ENCODE measurements at regions not wholly inside any gene's neighbourhood (a gene's known extent, or its start where the extent isn't known, plus 50 kb on each side); places are given as distances from the start of the nearest gene placed in this dataset.

GRCh38 chr7:155893664-155894063 is 81.4 kb upstream of the SHH start:
- Histone ChIP-seq H3K27ac (ENCODE audit: low read depth in 1 of 2, low read length in 2 of 2) (no peak overlapping the region), H3K4me1 (ENCODE audit: control insufficient read depth in 4 of 4, insufficient read depth in 4 of 4, low read length in 3 of 4) (peaks cover 0 to 5% (median 2%) of the 10 kb centered on the region in 4 donors), H3K9me3 (ENCODE audit: control insufficient read depth in 4 of 4, low read length in 3 of 4) (no peaks in the 10 kb centered on the region), H3K36me3 (ENCODE audit: control insufficient read depth in 4 of 4, insufficient read depth in 3 of 4, low read depth in 1 of 4, low read length in 3 of 4) (no peaks in the 10 kb centered on the region), H3K27me3 (ENCODE audit: control insufficient read depth in 4 of 4, insufficient read depth in 4 of 4, low read length in 3 of 4) (no peaks in the 10 kb centered on the region), H3K9ac (ENCODE audit: low read depth in 1 of 2, low read length in 2 of 2) (no peak overlapping the region), H3K4me3 (ENCODE audit: low read depth in 1 of 3, low read length in 3 of 3) (no peak overlapping the region)
- TF ChIP-seq ATF3 (IDR thresholded peaks at IDR 0.05) (no peak), MAX (IDR thresholded peaks at IDR 0.05) (no peak), FOXA2 (IDR thresholded peaks at IDR 0.05) (no peak), ZBTB33 (IDR thresholded peaks at IDR 0.05) (no peak), SP1 (IDR thresholded peaks at IDR 0.05) (no peak), GABPA (IDR thresholded peaks at IDR 0.05 in 1 of 2, conservative IDR thresholded peaks at IDR 0.05 in 1 of 2) (no peak), TAF1 (conservative IDR thresholded peaks at IDR 0.05) (no peak), JUND (IDR thresholded peaks at IDR 0.05) (no peak), REST (IDR thresholded peaks at IDR 0.05) (no peak), HNF4G (IDR thresholded peaks at IDR 0.05) (no peak), CTCF (IDR thresholded peaks at IDR 0.05; ENCODE audit: low read depth, low read length, missing input control) (no peak), EGR1 (IDR thresholded peaks at IDR 0.05; ENCODE audit: low read depth in 2 of 2) (no peak), YY1 (IDR thresholded peaks at IDR 0.05) (no peak), FOXA1 (IDR thresholded peaks at IDR 0.05) (no peak), RXRA (IDR thresholded peaks at IDR 0.05) (no peak)
- 90% methylated on average over 6 of the region's 6 CpGs for WGBS
- no peak for DNase-seq (ENCODE audit: low spot score)

GRCh38 chr7:155893176-155893575 is 80.9 kb upstream of the SHH start:
- Histone ChIP-seq H3K4me1 (ENCODE audit: control insufficient read depth in 4 of 4, insufficient read depth in 4 of 4, low read length in 3 of 4) (peaks cover 0 to 5% (median 2%) of the 10 kb centered on the region in 4 donors), H3K4me3 (ENCODE audit: low read depth in 1 of 3, low read length in 3 of 3) (no peak overlapping the region), H3K9ac (ENCODE audit: low read depth in 1 of 2, low read length in 2 of 2) (no peak overlapping the region), H3K27me3 (ENCODE audit: control insufficient read depth in 4 of 4, insufficient read depth in 4 of 4, low read length in 3 of 4) (no peaks in the 10 kb centered on the region), H3K9me3 (ENCODE audit: control insufficient read depth in 4 of 4, low read length in 3 of 4) (no peaks in the 10 kb centered on the region), H3K27ac (ENCODE audit: low read depth in 1 of 2, low read length in 2 of 2) (no peak overlapping the region), H3K36me3 (ENCODE audit: control insufficient read depth in 4 of 4, insufficient read depth in 3 of 4, low read depth in 1 of 4, low read length in 3 of 4) (no peaks in the 10 kb centered on the region)
- 93% methylated on average over 12 of the region's 12 CpGs for WGBS
- no peak for DNase-seq (ENCODE audit: low spot score)
- TF ChIP-seq RAD21 (IDR thresholded peaks at IDR 0.05) (no peak), YY1 (IDR thresholded peaks at IDR 0.05) (no peak), CTCF (IDR thresholded peaks at IDR 0.05; ENCODE audit: low read depth, low read length, missing input control) (no peak), NR2F2 (IDR thresholded peaks at IDR 0.05) (no peak), HNF4G (IDR thresholded peaks at IDR 0.05) (no peak), ZBTB33 (IDR thresholded peaks at IDR 0.05) (no peak), EGR1 (IDR thresholded peaks at IDR 0.05; ENCODE audit: low read depth in 2 of 2) (no peak), SP1 (IDR thresholded peaks at IDR 0.05) (no peak), FOXA2 (IDR thresholded peaks at IDR 0.05) (no peak)
